MM.1S (cell line): ENCODE measurements at regions not wholly inside any gene's neighbourhood (a gene's known extent, or its start where the extent isn't known, plus 50 kb on each side); places are given as distances from the start of the nearest gene placed in this dataset.

Experiments used
- DNase-seq: peaks from one replicate; pipeline ENCODE4 v3.0.0-alpha.2; 2015
- H2AFZ ChIP-seq: fragments of 300-600 bp; sonication (generic); 2 replicates; pipeline ENCODE4 v1.6.0; 2016; ENCODE audit warnings: antibody characterized with exemption, low read length
- H3F3A ChIP-seq: fragments of 300-600 bp; sonication (generic); 2 replicates; pipeline ENCODE4 v1.6.1; 2016; ENCODE audit warnings: mild to moderate bottlenecking, antibody characterized with exemption, low read length, moderate library complexity, mixed read lengths; ENCODE audit not compliant: insufficient read depth
- H3K27ac ChIP-seq: fragments of 300-600 bp; sonication (generic); 2 replicates; pipeline ENCODE4 v1.5.1; 2016; ENCODE audit warnings: mild to moderate bottlenecking, low read length
- H3K27me3 ChIP-seq: fragments of 300-600 bp; sonication (generic); replicated peaks from 2 replicates; pipeline ENCODE4 v1.6.0; 2016; ENCODE audit warnings: low read length; ENCODE audit not compliant: insufficient read depth
- H3K36me3 ChIP-seq: fragments of 300-600 bp; sonication (generic); replicated peaks from 2 replicates; pipeline ENCODE4 v1.6.1; 2016; ENCODE audit warnings: mild to moderate bottlenecking, low read length, mixed read lengths; ENCODE audit not compliant: insufficient read depth
- H3K4me1 ChIP-seq: fragments of 300-600 bp; sonication (generic); 2 replicates; pipeline ENCODE4 v1.6.1; 2016; ENCODE audit warnings: low read length, mixed read lengths
- H3K4me2 ChIP-seq: fragments of 300-600 bp; sonication (generic); 2 replicates; pipeline ENCODE4 v1.6.0; 2016; ENCODE audit warnings: low read depth, low read length
- H3K4me3 ChIP-seq: fragments of 300-600 bp; sonication (generic); 2 replicates; pipeline ENCODE4 v1.5.1; 2016; ENCODE audit warnings: low read length, mixed read lengths
- H3K79me2 ChIP-seq: fragments of 300-600 bp; sonication (generic); 2 replicates; pipeline ENCODE4 v1.6.1; 2016; ENCODE audit warnings: mixed run types, low read length, mixed read lengths
- H3K9ac ChIP-seq: fragments of 300-600 bp; sonication (generic); 2 replicates; pipeline ENCODE4 v1.6.1; 2016; ENCODE audit warnings: low read length, mixed read lengths
- H3K9me2 ChIP-seq: fragments of 300-600 bp; sonication (generic); replicated peaks from 2 replicates; pipeline ENCODE4 v1.6.1; 2016; ENCODE audit warnings: mild to moderate bottlenecking, low read length, mixed read lengths; ENCODE audit not compliant: insufficient read depth
- H3K9me3 ChIP-seq: fragments of 300-600 bp; sonication (generic); replicated peaks from 2 replicates; pipeline ENCODE4 v1.6.1; 2016; ENCODE audit warnings: mild to moderate bottlenecking, low read length, mixed read lengths; ENCODE audit not compliant: insufficient read depth
- H4K20me1 ChIP-seq: fragments of 300-600 bp; sonication (generic); 2 replicates; pipeline ENCODE4 v1.6.1; 2016; ENCODE audit warnings: mild to moderate bottlenecking, low read length, moderate library complexity, mixed read lengths; ENCODE audit not compliant: insufficient read depth
- CTCF ChIP-seq: fragments of 300-600 bp; sonication (generic); IDR thresholded peaks from 2 replicates; pipeline ENCODE4 v1.5.1; 2016; ENCODE audit warnings: antibody characterized with exemption, low read length, mixed read lengths
- EZH2 ChIP-seq: fragments of 300-600 bp; sonication (generic); optimal IDR thresholded peaks from 2 replicates; pipeline ENCODE3; 2017; ENCODE audit warnings: low read depth, mild to moderate bottlenecking, antibody characterized with exemption, low read length, mixed read lengths
- EZH2phosphoT487 ChIP-seq: fragments of 300-600 bp; sonication (generic); IDR thresholded peaks from 2 replicates; pipeline ENCODE4 v1.6.1; 2018; ENCODE audit warnings: antibody characterized with exemption, low read length

- DNase-seq, result no peak
- H3K4me1 ChIP-seq, result no peaks in the 10 kb centered on the region
- H3K4me3 ChIP-seq, result no peak overlapping the region
- H3K27ac ChIP-seq, result no peak overlapping the region
- H3F3A ChIP-seq, result no peaks in the 10 kb centered on the region
- no peaks in the 10 kb centered on the region for H3K36me3 ChIP-seq
- H3K4me2 ChIP-seq, result no peak overlapping the region
- H3K27me3 ChIP-seq, result no peaks in the 10 kb centered on the region
- H4K20me1 ChIP-seq, result no peaks in the 10 kb centered on the region
- no peaks in the 10 kb centered on the region for H3K9me3 ChIP-seq
- H3K79me2 ChIP-seq, result no peaks in the 10 kb centered on the region
- H3K9ac ChIP-seq, result no peak overlapping the region
- H3K9me2 ChIP-seq, result no peaks in the 10 kb centered on the region
- TF ChIP-seq CTCF, result no peak
- TF ChIP-seq EZH2phosphoT487, result no peak
- TF ChIP-seq EZH2, result no peak
- no peak overlapping the region for H2AFZ ChIP-seq
Measured at GRCh38 chr16:6428861-6429260, 903.8 kb upstream of the RBFOX1 start.

GRCh38 chr16:6427621-6428020 is 905.0 kb upstream of the RBFOX1 start:
- Histone ChIP-seq H2AFZ (no peak overlapping the region), H3K27me3 (no peaks in the 10 kb centered on the region), H3K79me2 (no peaks in the 10 kb centered on the region), H3K4me2 (no peak overlapping the region), H3K9me2 (no peaks in the 10 kb centered on the region), H3F3A (no peaks in the 10 kb centered on the region), H3K4me3 (no peak overlapping the region), H3K4me1 (no peaks in the 10 kb centered on the region), H3K27ac (no peak overlapping the region), H3K9me3 (no peaks in the 10 kb centered on the region), H3K9ac (no peak overlapping the region), H4K20me1 (no peaks in the 10 kb centered on the region), H3K36me3 (no peaks in the 10 kb centered on the region)
- TF ChIP-seq EZH2phosphoT487 (no peak), CTCF (no peak), EZH2 (no peak)
- no peak for DNase-seq

GRCh38 chr16:6407596-6407995 is 925.0 kb upstream of the RBFOX1 start:
- TF ChIP-seq CTCF (no peak), EZH2phosphoT487 (no peak), EZH2 (no peak)
- no peak for DNase-seq
- Histone ChIP-seq H3K79me2 (no peaks in the 10 kb centered on the region), H4K20me1 (no peaks in the 10 kb centered on the region), H2AFZ (no peak overlapping the region), H3K9me2 (no peaks in the 10 kb centered on the region), H3K27ac (no peak overlapping the region), H3K4me1 (no peaks in the 10 kb centered on the region), H3K4me3 (no peak overlapping the region), H3K36me3 (no peaks in the 10 kb centered on the region), H3K27me3 (no peaks in the 10 kb centered on the region), H3K9me3 (no peaks in the 10 kb centered on the region), H3F3A (no peaks in the 10 kb centered on the region), H3K9ac (no peak overlapping the region), H3K4me2 (no peak overlapping the region)
